ENCODE measurements at regions not wholly inside any gene's neighbourhood (a gene's known extent, or its start where the extent isn't known, plus 50 kb on each side); places are given as distances from the start of the nearest gene placed in this dataset.

DNA sequence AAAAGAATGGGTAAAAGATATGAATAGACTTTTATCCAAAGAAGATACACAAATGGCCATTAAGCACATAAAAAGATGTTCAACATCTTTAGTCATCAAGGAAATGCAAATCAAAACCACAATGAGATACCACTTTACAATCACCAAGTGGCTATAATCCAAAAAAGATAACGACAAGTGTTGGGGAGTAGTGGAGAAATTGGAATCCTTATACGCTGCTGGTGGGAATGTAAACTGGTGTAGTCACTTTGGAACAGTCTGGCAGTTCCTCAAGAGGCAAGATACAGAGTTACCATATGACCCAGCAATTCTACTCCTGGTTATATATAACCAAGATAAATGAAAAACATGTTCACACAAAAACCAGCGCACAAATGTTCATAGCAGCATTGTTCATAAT lies 234.9 kb downstream of the SPATA31D1 start:
- WGBS, result 46% methylated on average over 3 of the region's 3 CpGs
- Histone ChIP-seq H3K4me3 (ENCODE audit: low read length) (no peak overlapping the region), H3K27me3 (ENCODE audit: control insufficient read depth, insufficient read depth) (no peaks in the 10 kb centered on the region), H3K4me1 (ENCODE audit: control insufficient read depth, insufficient read depth, low read length) (no peaks in the 10 kb centered on the region), H3K27ac (ENCODE audit: low read length) (no peak overlapping the region), H3K9me3 (ENCODE audit: control insufficient read depth, low read length) (no peaks in the 10 kb centered on the region)
- intact Hi-C loops (cut with DNase I), result no loop called here
- no peak for DNase-seq
- no peak for ATAC-seq

DNA sequence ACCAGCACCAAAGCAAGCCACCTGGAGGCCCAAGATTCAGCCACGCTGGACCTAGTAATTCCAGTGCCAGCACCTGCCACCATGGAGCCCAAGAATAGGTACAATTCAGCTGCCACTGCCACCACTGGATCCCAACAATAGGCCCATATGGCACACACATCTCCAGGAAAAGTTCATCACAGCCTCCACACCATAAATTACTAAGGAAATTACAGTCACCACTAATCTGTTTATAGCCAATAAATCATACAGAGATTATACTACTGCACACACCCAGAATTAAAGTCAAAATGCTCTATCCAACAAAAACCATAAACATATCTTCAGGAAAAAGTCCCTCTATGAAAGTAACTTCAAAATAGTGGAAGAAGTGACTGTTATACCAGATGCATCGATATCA lies 242.8 kb downstream of the SPATA31D1 start:
- H3K27ac ChIP-seq (ENCODE audit: low read length), result no peak overlapping the region
- H3K4me1 ChIP-seq (ENCODE audit: control insufficient read depth, insufficient read depth, low read length), result no peaks in the 10 kb centered on the region
- no peak for DNase-seq
- H3K9me3 ChIP-seq (ENCODE audit: control insufficient read depth, low read length), result no peaks in the 10 kb centered on the region
- intact Hi-C loops (cut with DNase I), result no loop called here
- ATAC-seq, result no peak
- WGBS, result 89% methylated on average over 2 of the region's 2 CpGs
- H3K27me3 ChIP-seq (ENCODE audit: control insufficient read depth, insufficient read depth), result no peaks in the 10 kb centered on the region
- no peak overlapping the region for H3K4me3 ChIP-seq (ENCODE audit: low read length)

DNA sequence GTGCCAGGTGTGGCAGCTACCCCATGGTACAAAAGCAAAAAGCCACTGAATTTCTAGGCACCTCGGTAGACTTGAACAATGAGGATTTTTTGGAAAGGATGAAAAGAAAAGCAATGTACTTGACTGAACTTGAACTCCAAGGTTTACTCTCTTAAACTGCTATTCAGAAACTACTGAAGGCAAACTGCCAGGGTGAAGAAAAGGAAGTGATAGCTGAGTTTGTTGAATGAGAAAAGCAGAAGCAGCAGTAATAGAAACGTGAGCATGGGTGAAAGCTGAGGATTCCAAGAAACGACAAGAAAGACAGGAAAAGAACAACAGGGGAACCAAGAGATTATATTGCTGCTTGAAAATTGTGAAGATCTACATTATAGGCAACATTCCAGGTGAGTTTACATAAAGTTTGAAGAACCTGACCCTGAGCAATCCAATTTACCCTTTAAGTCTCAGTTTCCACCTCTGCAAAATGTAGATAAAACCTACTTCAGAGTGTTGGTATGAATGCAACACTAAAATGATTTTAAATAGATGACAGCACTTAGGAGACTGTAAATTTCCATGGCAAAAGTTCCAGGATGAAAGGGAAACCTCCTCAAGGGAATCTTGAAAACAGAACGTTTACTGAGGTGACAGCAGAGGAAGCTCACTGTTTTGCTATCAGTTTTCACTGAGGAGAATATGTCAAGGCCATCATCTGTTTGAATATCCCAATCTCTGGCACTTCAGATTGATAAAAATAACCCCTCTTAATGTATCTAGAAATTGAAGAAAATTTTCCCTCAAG lies 245.8 kb downstream of the SPATA31D1 start:
- H3K27me3 ChIP-seq (ENCODE audit: control insufficient read depth, insufficient read depth), result no peaks in the 10 kb centered on the region
- H3K4me1 ChIP-seq (ENCODE audit: control insufficient read depth, insufficient read depth, low read length), result no peaks in the 10 kb centered on the region
- WGBS, result 19% methylated on average over 4 of the region's 4 CpGs
- intact Hi-C loops (cut with DNase I), result no loop called here
- H3K4me3 ChIP-seq (ENCODE audit: low read length), result no peak overlapping the region
- ATAC-seq, result no peak
- no peak for DNase-seq
- no peak overlapping the region for H3K27ac ChIP-seq (ENCODE audit: low read length)
- H3K9me3 ChIP-seq (ENCODE audit: control insufficient read depth, low read length), result no peaks in the 10 kb centered on the region

DNA sequence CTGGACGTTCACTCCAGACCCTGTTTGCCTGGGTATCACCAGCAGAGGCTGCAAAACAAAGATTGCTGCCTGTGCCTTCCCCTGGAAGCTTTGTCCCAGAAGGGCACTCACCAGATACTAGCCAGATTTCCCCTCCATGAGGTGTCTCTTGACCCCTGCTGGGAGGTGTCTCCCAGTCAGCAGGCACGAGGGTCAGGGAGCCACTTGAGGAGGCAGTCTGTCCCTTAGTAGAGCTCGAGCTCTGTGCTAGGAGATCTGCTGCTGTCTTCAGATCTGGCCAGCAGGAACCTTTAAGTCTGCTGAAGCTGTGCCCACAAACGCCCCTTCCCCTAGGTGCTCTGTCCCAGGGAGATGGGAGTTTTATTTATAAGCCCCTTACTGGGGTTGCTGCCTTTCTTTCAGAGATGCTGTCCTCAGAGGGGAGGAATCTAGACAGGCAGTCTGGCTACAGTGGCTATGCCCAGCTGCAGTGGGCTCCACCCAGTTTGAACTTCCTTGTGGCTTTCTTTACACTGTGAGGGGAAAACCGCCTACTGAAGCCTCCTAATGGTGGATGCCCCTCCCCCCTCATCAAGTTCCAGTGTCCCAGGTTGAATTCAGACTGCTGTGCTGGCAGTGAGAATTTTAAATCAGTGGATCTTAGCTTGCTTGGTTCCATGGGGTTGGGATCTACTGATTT lies 253.9 kb downstream of the SPATA31D1 start:
- 64% methylated on average over 5 of the region's 5 CpGs for WGBS
- Histone ChIP-seq H3K4me3 (ENCODE audit: low read length) (no peak overlapping the region), H3K27me3 (ENCODE audit: control insufficient read depth, insufficient read depth) (no peaks in the 10 kb centered on the region), H3K9me3 (ENCODE audit: control insufficient read depth, low read length) (no peaks in the 10 kb centered on the region), H3K4me1 (ENCODE audit: control insufficient read depth, insufficient read depth, low read length) (no peaks in the 10 kb centered on the region), H3K27ac (ENCODE audit: low read length) (no peak overlapping the region)
- no peak for DNase-seq
- ATAC-seq, result no peak
- intact Hi-C loops (cut with DNase I), result no loop called here

DNA sequence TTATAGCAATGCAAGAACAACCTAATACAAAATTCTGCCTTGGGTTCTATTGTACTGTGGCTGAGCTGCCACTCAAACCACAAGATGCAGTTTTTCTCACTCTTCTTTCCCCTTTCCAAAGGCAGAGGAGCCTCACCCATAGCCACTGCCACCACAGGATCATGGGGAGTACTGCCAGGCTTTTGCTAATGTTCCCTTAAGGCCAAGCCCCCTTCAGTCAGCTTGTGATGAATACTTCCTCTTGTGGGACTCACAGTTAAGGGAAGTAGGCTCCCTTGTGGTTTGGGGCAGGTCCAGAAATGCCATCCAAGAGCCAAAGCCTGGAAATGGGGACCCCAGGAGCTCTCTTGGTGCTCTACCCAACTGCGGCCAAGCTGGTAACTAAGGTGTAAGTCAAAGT lies 258.7 kb downstream of the SPATA31D1 start:
- Histone ChIP-seq H3K9me3 (ENCODE audit: control insufficient read depth, low read length) (no peaks in the 10 kb centered on the region), H3K27me3 (ENCODE audit: control insufficient read depth, insufficient read depth) (no peaks in the 10 kb centered on the region), H3K4me3 (ENCODE audit: low read length) (no peak overlapping the region), H3K4me1 (ENCODE audit: control insufficient read depth, insufficient read depth, low read length) (no peaks in the 10 kb centered on the region), H3K27ac (ENCODE audit: low read length) (no peak overlapping the region)
- intact Hi-C loops (cut with DNase I), result no loop called here
- WGBS, result 83% methylated on average over 1 of the region's 1 CpG
- peak in 2 of 3 donors; percentile 11 to 50 for DNase-seq
- ATAC-seq, result no peak

DNA sequence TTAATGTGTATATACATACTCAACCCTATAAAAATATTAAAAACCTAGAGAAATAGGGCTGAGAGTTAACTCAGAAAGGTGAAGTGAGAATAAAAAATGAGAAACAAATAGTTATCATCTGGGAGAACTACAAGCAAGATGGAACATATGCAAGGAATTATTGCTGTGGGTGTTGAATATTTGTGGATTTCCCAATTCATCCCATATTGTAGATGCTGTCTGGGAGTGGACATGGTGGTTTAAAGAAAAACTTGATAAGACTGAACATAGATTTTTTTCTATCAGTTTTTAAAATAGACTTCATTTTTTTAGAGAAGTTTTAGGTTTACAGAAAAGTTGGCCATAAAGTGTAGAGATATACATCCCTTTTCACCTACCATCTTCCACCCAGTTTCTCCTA lies 263.5 kb downstream of the SPATA31D1 start:
- intact Hi-C loops (cut with DNase I), result no loop called here
- ATAC-seq, result no peak

DNA sequence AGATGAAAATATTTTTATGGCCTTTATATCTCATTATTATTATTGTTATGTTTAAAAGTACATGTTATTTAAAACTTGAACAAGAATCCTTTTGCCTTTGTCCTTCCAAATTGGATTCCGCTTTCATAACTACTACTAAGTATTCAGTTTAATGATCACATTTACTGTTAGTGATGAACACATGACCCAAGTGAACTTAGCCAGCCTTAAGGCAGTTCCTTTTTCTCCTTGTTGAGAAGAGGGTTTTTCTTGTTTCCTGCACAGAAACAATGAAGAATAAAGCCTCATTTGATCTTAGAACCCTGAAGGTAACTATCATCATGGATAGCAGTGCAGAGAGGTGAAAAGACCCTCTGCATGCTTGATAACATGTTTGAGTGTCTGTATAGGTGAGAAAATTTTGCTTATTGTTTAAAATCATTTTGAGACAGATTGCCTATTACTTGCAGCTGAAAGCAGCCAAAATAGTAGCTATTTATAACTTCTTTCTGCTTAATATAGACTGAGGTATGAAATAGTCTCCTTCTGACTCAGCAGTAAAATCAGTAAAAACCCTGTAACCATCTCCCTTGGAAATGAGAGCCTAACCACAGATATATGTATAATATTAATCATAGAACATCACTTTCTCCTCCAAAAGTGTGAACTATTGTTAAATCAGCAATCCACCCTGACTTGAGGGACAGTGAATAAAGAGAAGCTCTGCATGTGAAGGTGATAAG lies 266.2 kb downstream of the SPATA31D1 start:
- intact Hi-C loops (cut with DNase I), result no loop called here
- Histone ChIP-seq H3K27ac (ENCODE audit: low read length) (no peak overlapping the region), H3K27me3 (ENCODE audit: control insufficient read depth, insufficient read depth) (no peaks in the 10 kb centered on the region), H3K4me3 (ENCODE audit: low read length) (no peak overlapping the region), H3K9me3 (ENCODE audit: control insufficient read depth, low read length) (no peaks in the 10 kb centered on the region), H3K4me1 (ENCODE audit: control insufficient read depth, insufficient read depth, low read length) (no peaks in the 10 kb centered on the region)
- ATAC-seq (no peak), DNase-seq (no peak)
- WGBS, result 95% methylated on average over 1 of the region's 1 CpG

More for the DNA sequence above, 263.5 kb downstream of the SPATA31D1 start:
- H3K9me3 ChIP-seq (ENCODE audit: control insufficient read depth, low read length), result no peaks in the 10 kb centered on the region
- H3K27ac ChIP-seq (ENCODE audit: low read length), result no peak overlapping the region
- no peak for DNase-seq
- H3K4me1 ChIP-seq (ENCODE audit: control insufficient read depth, insufficient read depth, low read length), result no peaks in the 10 kb centered on the region
- no peaks in the 10 kb centered on the region for H3K27me3 ChIP-seq (ENCODE audit: control insufficient read depth, insufficient read depth)
- no peak overlapping the region for H3K4me3 ChIP-seq (ENCODE audit: low read length)

DNA sequence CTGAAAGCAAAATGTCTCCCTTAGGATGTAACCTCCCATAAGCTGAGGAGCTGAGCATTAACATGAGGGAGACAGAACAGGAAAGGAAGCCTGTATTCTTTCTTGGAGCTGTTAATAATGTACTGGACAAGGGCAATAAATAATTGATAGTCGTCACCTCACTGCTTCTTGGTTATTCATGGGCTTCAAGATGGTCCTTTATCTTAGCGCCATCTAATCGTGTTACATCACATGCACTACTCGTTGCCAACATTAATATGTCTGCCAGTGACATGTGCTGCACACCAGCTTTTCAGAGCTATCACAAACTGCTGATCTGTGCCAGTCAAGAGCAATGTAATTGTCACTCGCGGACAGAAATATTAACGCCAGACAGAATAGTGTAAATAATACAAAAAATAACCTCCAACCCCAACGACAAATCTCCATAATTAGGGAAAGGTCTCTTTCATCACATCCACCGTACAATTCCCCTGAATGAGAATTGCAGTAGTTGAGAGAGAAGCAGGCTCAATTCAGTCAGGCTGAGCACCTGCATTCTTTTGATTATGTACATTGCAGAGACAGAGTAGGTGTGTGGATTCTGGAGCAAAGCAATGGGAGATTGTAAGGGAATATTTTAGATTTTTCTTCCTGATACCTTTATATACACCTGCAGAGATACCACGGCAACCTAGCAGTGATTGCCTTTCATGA lies 267.1 kb downstream of the SPATA31D1 start:
- Histone ChIP-seq H3K27me3 (ENCODE audit: control insufficient read depth, insufficient read depth) (no peaks in the 10 kb centered on the region), H3K4me3 (ENCODE audit: low read length) (no peak overlapping the region), H3K27ac (ENCODE audit: low read length) (no peak overlapping the region), H3K9me3 (ENCODE audit: control insufficient read depth, low read length) (no peaks in the 10 kb centered on the region), H3K4me1 (ENCODE audit: control insufficient read depth, insufficient read depth, low read length) (no peaks in the 10 kb centered on the region)
- DNase-seq (no peak), ATAC-seq (no peak)
- 87% methylated on average over 10 of the region's 10 CpGs for WGBS
- intact Hi-C loops (cut with DNase I), result no loop called here

DNA sequence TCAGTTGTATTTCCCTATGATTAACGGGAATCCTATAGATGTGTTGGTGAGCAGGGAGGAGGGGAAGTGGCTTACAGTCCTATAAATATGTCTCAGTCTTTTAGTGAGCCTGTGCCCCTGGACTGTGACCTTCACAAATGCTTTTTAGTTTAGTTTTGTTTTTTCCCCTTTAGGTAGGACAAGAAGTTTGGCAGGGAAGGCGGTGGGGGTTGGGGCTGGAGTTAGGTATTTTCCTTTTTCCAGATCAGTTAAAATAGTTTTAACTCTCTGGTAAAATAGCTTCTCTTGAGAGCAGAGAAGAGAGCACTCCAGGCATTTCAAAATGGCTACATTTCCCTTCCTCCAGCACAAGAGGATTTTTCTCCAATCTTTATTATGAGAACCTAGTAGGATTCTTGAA lies 272.1 kb downstream of the SPATA31D1 start:
- no peak overlapping the region for H3K4me3 ChIP-seq (ENCODE audit: low read length)
- 80% methylated on average over 2 of the region's 2 CpGs for WGBS
- H3K27ac ChIP-seq (ENCODE audit: low read length), result no peak overlapping the region
- H3K27me3 ChIP-seq (ENCODE audit: control insufficient read depth, insufficient read depth), result no peaks in the 10 kb centered on the region
- DNase-seq (no peak), ATAC-seq (no peak)
- H3K9me3 ChIP-seq (ENCODE audit: control insufficient read depth, low read length), result no peaks in the 10 kb centered on the region
- intact Hi-C loops (cut with DNase I), result no loop called here
- H3K4me1 ChIP-seq (ENCODE audit: control insufficient read depth, insufficient read depth, low read length), result no peaks in the 10 kb centered on the region

DNA sequence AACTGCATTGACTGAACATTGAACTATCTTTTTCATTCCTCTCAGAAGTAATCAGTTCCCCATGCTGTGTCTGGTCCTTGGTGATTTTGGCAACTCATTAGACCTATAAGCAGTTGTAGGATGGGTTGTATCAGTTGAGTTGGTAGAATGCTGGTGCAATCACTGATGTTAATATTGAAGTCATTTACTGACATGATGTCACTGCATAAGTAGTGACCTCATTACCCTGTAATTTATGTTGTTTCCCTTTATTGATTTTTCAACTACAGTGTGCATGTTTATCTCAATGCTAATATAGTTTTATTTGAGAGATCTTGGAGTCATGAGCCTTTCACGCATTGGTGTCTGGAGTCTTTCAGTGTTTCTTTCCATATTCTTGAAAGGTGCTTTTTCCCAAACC lies 275.0 kb downstream of the SPATA31D1 start:
- WGBS, result 89% methylated on average over 1 of the region's 1 CpG
- Histone ChIP-seq H3K9me3 (ENCODE audit: control insufficient read depth, low read length) (no peaks in the 10 kb centered on the region), H3K27ac (ENCODE audit: low read length) (no peak overlapping the region), H3K4me3 (ENCODE audit: low read length) (no peak overlapping the region), H3K4me1 (ENCODE audit: control insufficient read depth, insufficient read depth, low read length) (no peaks in the 10 kb centered on the region), H3K27me3 (ENCODE audit: control insufficient read depth, insufficient read depth) (no peaks in the 10 kb centered on the region)
- DNase-seq (no peak), ATAC-seq (no peak)
- intact Hi-C loops (cut with DNase I), result no loop called here

DNA sequence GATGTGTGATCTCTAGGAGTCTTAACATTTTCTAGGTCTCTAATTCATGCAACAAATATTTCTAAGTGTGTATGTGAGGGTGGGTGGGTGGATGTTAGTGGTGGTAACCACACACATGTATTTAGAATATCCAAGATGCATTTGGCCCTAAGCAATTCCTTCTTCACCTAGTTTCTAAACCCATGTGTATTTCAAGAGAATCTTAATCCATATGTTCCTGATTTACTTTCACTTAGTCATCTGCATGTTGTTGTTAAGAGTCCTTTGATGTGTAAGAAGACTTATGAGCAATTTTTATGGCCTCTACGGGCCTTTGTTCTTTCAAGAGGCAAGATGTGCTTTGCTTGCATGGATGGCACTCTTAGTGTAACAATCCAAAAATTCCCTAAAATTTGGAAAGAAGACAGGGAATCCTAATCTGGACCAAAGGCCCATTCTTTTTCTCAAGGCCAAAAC lies 282.6 kb downstream of the SPATA31D1 start:
- no peak for ATAC-seq
- Histone ChIP-seq H3K4me1 (ENCODE audit: control insufficient read depth, insufficient read depth, low read length) (no peaks in the 10 kb centered on the region), H3K27me3 (ENCODE audit: control insufficient read depth, insufficient read depth) (no peaks in the 10 kb centered on the region), H3K4me3 (ENCODE audit: low read length) (no peak overlapping the region), H3K27ac (ENCODE audit: low read length) (no peak overlapping the region), H3K9me3 (ENCODE audit: control insufficient read depth, low read length) (no peaks in the 10 kb centered on the region)
- DNase-seq, result no peak
- 84% methylated on average over 1 of the region's 1 CpG for WGBS
- intact Hi-C loops (cut with DNase I), result no loop called here

All from right cardiac atrium (tissue), 5 donors.